HL-60 (cell line): ENCODE measurements at regions not wholly inside any gene's neighbourhood (a gene's known extent, or its start where the extent isn't known, plus 50 kb on each side); places are given as distances from the start of the nearest gene placed in this dataset.

Source experiments
- GABPA ChIP-seq: IDR thresholded peaks from 2 replicates; pipeline ENCODE4 v1.6.1; 2012; ENCODE audit warnings: low read depth
- POLR2AphosphoS5 ChIP-seq: IDR thresholded peaks from 2 replicates; pipeline ENCODE4 v1.6.1; 2012; ENCODE audit warnings: low read depth
- SPI1 ChIP-seq: IDR thresholded peaks from 2 replicates; pipeline ENCODE4 v1.6.1; 2012; ENCODE audit warnings: low read depth, mild to moderate bottlenecking, borderline replicate concordance
- TF ChIP-seq, protein P1 (sequence below): IDR thresholded peaks from one replicate; pipeline ENCODE4 v1.5.1; 2011; ENCODE audit warnings: low read length, control low read depth, inconsistent platforms; ENCODE audit not compliant: insufficient read depth
- TF ChIP-seq, protein P2 (sequence below): IDR thresholded peaks from 2 replicates; pipeline ENCODE4 v1.6.1; 2012; ENCODE audit warnings: low read depth; ENCODE audit not compliant: insufficient replicate concordance

GRCh38 chr10:64528294-64529002 is 1007.2 kb downstream of the REEP3 start:
- TF ChIP-seq, protein P1, sequence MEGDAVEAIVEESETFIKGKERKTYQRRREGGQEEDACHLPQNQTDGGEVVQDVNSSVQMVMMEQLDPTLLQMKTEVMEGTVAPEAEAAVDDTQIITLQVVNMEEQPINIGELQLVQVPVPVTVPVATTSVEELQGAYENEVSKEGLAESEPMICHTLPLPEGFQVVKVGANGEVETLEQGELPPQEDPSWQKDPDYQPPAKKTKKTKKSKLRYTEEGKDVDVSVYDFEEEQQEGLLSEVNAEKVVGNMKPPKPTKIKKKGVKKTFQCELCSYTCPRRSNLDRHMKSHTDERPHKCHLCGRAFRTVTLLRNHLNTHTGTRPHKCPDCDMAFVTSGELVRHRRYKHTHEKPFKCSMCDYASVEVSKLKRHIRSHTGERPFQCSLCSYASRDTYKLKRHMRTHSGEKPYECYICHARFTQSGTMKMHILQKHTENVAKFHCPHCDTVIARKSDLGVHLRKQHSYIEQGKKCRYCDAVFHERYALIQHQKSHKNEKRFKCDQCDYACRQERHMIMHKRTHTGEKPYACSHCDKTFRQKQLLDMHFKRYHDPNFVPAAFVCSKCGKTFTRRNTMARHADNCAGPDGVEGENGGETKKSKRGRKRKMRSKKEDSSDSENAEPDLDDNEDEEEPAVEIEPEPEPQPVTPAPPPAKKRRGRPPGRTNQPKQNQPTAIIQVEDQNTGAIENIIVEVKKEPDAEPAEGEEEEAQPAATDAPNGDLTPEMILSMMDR, result no peak
- no peak for TF ChIP-seq POLR2AphosphoS5
- TF ChIP-seq GABPA, result no peak
- TF ChIP-seq SPI1, result no peak
- TF ChIP-seq, protein P2, sequence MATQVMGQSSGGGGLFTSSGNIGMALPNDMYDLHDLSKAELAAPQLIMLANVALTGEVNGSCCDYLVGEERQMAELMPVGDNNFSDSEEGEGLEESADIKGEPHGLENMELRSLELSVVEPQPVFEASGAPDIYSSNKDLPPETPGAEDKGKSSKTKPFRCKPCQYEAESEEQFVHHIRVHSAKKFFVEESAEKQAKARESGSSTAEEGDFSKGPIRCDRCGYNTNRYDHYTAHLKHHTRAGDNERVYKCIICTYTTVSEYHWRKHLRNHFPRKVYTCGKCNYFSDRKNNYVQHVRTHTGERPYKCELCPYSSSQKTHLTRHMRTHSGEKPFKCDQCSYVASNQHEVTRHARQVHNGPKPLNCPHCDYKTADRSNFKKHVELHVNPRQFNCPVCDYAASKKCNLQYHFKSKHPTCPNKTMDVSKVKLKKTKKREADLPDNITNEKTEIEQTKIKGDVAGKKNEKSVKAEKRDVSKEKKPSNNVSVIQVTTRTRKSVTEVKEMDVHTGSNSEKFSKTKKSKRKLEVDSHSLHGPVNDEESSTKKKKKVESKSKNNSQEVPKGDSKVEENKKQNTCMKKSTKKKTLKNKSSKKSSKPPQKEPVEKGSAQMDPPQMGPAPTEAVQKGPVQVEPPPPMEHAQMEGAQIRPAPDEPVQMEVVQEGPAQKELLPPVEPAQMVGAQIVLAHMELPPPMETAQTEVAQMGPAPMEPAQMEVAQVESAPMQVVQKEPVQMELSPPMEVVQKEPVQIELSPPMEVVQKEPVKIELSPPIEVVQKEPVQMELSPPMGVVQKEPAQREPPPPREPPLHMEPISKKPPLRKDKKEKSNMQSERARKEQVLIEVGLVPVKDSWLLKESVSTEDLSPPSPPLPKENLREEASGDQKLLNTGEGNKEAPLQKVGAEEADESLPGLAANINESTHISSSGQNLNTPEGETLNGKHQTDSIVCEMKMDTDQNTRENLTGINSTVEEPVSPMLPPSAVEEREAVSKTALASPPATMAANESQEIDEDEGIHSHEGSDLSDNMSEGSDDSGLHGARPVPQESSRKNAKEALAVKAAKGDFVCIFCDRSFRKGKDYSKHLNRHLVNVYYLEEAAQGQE, result no peak
